ENCODE measurements at regions not wholly inside any gene's neighbourhood (a gene's known extent, or its start where the extent isn't known, plus 50 kb on each side); places are given as distances from the start of the nearest gene placed in this dataset.

- TF ChIP-seq POLR2A (IDR thresholded peaks at IDR 0.05; ENCODE audit: low read length) = no peak
- no peak for TF ChIP-seq GATA1 (IDR thresholded peaks at IDR 0.05; ENCODE audit: low read depth, low read length)
Observed at GRCh38 chr15:87704276-87704675, 552.3 kb downstream of the NTRK3 start.
